ENCODE measurements at regions not wholly inside any gene's neighbourhood (a gene's known extent, or its start where the extent isn't known, plus 50 kb on each side); places are given as distances from the start of the nearest gene placed in this dataset.
"Not testable (repeated sequence)": the region's sequence is repeated elsewhere in the genome, so short reads cannot be mapped to it uniquely, and the experiment has no call there.

DNA sequence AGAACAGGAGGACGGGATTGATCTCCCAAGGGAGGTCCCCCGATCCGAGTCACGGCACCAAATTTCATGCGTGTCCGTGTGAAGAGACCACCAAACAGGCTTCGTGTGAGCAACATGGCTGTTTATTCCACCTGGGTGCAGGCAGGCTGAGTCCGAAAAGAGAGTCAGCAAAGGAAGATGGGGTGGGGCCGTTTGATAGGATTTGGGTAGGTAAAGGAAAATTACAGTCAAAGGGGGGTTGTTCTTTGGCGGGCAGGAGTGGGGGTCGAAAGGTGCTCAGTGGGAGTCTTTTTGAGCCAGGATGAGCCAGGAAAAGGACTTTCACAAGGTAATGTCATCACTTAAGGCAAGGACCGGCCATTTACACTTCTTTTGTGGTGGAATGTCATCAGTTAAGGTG, 763.6 kb upstream of the CTNND2 start:
- not testable (repeated sequence) for TF ChIP-seq EZH2 (IDR thresholded peaks at IDR 0.05)
- TF ChIP-seq, protein P1, sequence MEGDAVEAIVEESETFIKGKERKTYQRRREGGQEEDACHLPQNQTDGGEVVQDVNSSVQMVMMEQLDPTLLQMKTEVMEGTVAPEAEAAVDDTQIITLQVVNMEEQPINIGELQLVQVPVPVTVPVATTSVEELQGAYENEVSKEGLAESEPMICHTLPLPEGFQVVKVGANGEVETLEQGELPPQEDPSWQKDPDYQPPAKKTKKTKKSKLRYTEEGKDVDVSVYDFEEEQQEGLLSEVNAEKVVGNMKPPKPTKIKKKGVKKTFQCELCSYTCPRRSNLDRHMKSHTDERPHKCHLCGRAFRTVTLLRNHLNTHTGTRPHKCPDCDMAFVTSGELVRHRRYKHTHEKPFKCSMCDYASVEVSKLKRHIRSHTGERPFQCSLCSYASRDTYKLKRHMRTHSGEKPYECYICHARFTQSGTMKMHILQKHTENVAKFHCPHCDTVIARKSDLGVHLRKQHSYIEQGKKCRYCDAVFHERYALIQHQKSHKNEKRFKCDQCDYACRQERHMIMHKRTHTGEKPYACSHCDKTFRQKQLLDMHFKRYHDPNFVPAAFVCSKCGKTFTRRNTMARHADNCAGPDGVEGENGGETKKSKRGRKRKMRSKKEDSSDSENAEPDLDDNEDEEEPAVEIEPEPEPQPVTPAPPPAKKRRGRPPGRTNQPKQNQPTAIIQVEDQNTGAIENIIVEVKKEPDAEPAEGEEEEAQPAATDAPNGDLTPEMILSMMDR (IDR thresholded peaks at IDR 0.05) = not testable (repeated sequence)
